ENCODE measurements at regions not wholly inside any gene's neighbourhood (a gene's known extent, or its start where the extent isn't known, plus 50 kb on each side); places are given as distances from the start of the nearest gene placed in this dataset.

- Histone ChIP-seq H3K79me2 (ENCODE audit: insufficient read depth, low read length) (no peaks in the 10 kb centered on the region), H3K9ac (ENCODE audit: low read length) (no peak overlapping the region), H3K9me3 (ENCODE audit: control insufficient read depth in 1 of 2, insufficient read depth in 1 of 2, low read depth in 1 of 2, low read length in 2 of 2) (no peaks in the 10 kb centered on the region), H2AFZ (ENCODE audit: low read depth, low read length, poor library complexity, severe bottlenecking) (no peak overlapping the region), H3K27me3 (ENCODE audit: insufficient read depth, low read length) (no peaks in the 10 kb centered on the region), H4K20me1 (ENCODE audit: insufficient read depth) (no peaks in the 10 kb centered on the region), H3K4me3 (replicated peaks in 1 of 2; ENCODE audit: low read depth in 1 of 2, low read length in 2 of 2) (no peak overlapping the region), H3K9me2 (ENCODE audit: insufficient read depth) (no peaks in the 10 kb centered on the region), H3K4me2 (ENCODE audit: low read length) (no peak overlapping the region), H3K4me1 (ENCODE audit: control insufficient read depth in 1 of 2, insufficient read depth in 2 of 2, low read length in 2 of 2) (peaks cover 14 to 15% of the 10 kb centered on the region in 2 experiments), H3K27ac (ENCODE audit: low read depth, low read length) (no peak overlapping the region), H3K36me3 (ENCODE audit: control insufficient read depth in 1 of 2, insufficient read depth in 2 of 2, low read length in 2 of 2) (no peaks in the 10 kb centered on the region)
- DNase-seq (ENCODE audit: low read depth, low spot score) (no peak), ATAC-seq (no peak)
- ChIA-PET RAD21 (ENCODE audit: low non-redundant PET in 1 of 2, low total read pairs in 2 of 2, uncharacterized antibody in 2 of 2, unreplicated experiment in 2 of 2) (no interaction called here), CTCF (interaction anchor here (1.0 kb wide), 1 partner anchor 8 kb away, joined by 4 read pairs; no protein-coding TSS in a partner anchor), POLR2A (no interaction called here)
- intact Hi-C loops (cut with micrococcal nuclease): no loop called here
- TF ChIP-seq SP1 (IDR thresholded peaks at IDR 0.05; ENCODE audit: low read depth): no peak
- no TSS peak for BruUV-seq (replicated peaks)
Measured at GRCh38 chr13:27370305-27370872, 54.0 kb upstream of the GTF3A start.

DNA sequence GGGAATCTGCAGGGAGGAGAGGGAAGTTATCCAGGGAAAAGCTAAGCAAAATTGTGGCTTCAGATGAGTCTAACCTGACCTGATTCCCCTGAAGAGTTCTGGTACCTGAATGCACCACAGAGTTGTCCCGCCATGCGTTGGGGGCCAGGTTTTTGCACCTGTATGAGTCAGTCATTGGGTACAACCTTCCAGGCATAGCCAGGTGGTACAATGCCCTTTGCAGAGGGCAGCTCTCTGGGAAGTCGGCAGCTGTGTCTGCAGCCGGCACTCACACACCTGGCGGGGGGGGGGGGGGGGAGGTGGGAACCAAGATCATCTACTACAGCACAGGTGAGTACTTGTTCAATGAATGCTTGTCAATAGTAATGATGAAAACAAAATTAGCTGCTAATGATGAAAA is 52.5 kb upstream of the GTF3A start:
- intact Hi-C loops (cut with micrococcal nuclease): no loop called here
- no TSS peak for BruUV-seq (replicated peaks)
- POLR2A ChIA-PET: no interaction called here

More for the DNA sequence above, 52.5 kb upstream of the GTF3A start:
- no peaks in the 10 kb centered on the region for H3K27me3 ChIP-seq (ENCODE audit: insufficient read depth, low read length)
- H3K4me3 ChIP-seq (replicated peaks in 1 of 2; ENCODE audit: low read depth in 1 of 2, low read length in 2 of 2): no peak overlapping the region
- no peak overlapping the region for H2AFZ ChIP-seq (ENCODE audit: low read depth, low read length, poor library complexity, severe bottlenecking)
- no peak for ATAC-seq
- H4K20me1 ChIP-seq (ENCODE audit: insufficient read depth): no peaks in the 10 kb centered on the region
- H3K9me3 ChIP-seq (ENCODE audit: control insufficient read depth in 1 of 2, insufficient read depth in 1 of 2, low read depth in 1 of 2, low read length in 2 of 2): no peaks in the 10 kb centered on the region
- no peak for DNase-seq (ENCODE audit: low read depth, low spot score)
- ChIA-PET RAD21 (ENCODE audit: low non-redundant PET in 1 of 2, low total read pairs in 2 of 2, uncharacterized antibody in 2 of 2, unreplicated experiment in 2 of 2) (no interaction called here), CTCF (interaction anchor here (1.4 to 2.1 kb wide), 2 partner anchors 9 to 455 kb away, joined by 8 to 11 read pairs; no protein-coding TSS in a partner anchor)
- H3K9ac ChIP-seq (ENCODE audit: low read length): no peak overlapping the region
- TF ChIP-seq EZH2 (IDR thresholded peaks at IDR 0.05) (no peak), TCF7L2 (IDR thresholded peaks at IDR 0.05; ENCODE audit: borderline replicate concordance, extremely low read depth, insufficient read depth, insufficient read length) (no peak), JUND (IDR thresholded peaks at IDR 0.05) (no peak), CBX3 (IDR thresholded peaks at IDR 0.05; ENCODE audit: low read depth) (no peak)
- H3K4me2 ChIP-seq (ENCODE audit: low read length): no peak overlapping the region
- H3K36me3 ChIP-seq (ENCODE audit: control insufficient read depth in 1 of 2, insufficient read depth in 2 of 2, low read length in 2 of 2): no peaks in the 10 kb centered on the region
- H3K9me2 ChIP-seq (ENCODE audit: insufficient read depth): no peaks in the 10 kb centered on the region
- no peak overlapping the region for H3K27ac ChIP-seq (ENCODE audit: low read depth, low read length)
- peaks cover 15 to 18% of the 10 kb centered on the region in 2 experiments for H3K4me1 ChIP-seq (ENCODE audit: control insufficient read depth in 1 of 2, insufficient read depth in 2 of 2, low read length in 2 of 2)
- H3K79me2 ChIP-seq (ENCODE audit: insufficient read depth, low read length): no peaks in the 10 kb centered on the region

All from HCT116 (cell line).